Liver (tissue), 7 donors: ENCODE measurements at regions not wholly inside any gene's neighbourhood (a gene's known extent, or its start where the extent isn't known, plus 50 kb on each side); places are given as distances from the start of the nearest gene placed in this dataset.

Source experiments
- DNase-seq: peaks from one replicate; pipeline ENCODE4 v3.0.0-alpha.2; 2017; ENCODE audit warnings: low spot score
- H3K27ac ChIP-seq, 2 donors: one replicate each; pipeline ENCODE4 v1.7.0; 2013; ENCODE audit warnings: inconsistent platforms in 2 of 2, low read length in 2 of 2, control low read depth in 1 of 2, low read depth in 1 of 2, mild to moderate bottlenecking in 1 of 2
- H3K27me3 ChIP-seq, 4 donors: one replicate each; pipeline versions ENCODE4 v1.6.1 to v1.7.0; 2013; ENCODE audit warnings: low read length in 3 of 4, inconsistent platforms in 1 of 4, mild to moderate bottlenecking in 1 of 4, moderate library complexity in 1 of 4; ENCODE audit not compliant: control insufficient read depth in 4 of 4, insufficient read depth in 4 of 4
- H3K36me3 ChIP-seq, 4 donors: one replicate each; pipeline versions ENCODE4 v1.6.1 to v1.7.0; 2013; ENCODE audit warnings: low read length in 3 of 4, mild to moderate bottlenecking in 3 of 4, low read depth in 1 of 4, moderate library complexity in 1 of 4; ENCODE audit not compliant: control insufficient read depth in 4 of 4, insufficient read depth in 3 of 4
- H3K4me1 ChIP-seq, 4 donors: one replicate each; pipeline versions ENCODE4 v1.6.1 to v1.7.0; 2013; ENCODE audit warnings: low read length in 3 of 4, mild to moderate bottlenecking in 3 of 4, moderate library complexity in 1 of 4; ENCODE audit not compliant: control insufficient read depth in 4 of 4, insufficient read depth in 4 of 4
- H3K4me3 ChIP-seq, 3 donors: one replicate each; pipeline versions ENCODE4 v1.6.1 to v1.7.0; 2013; ENCODE audit warnings: low read length in 3 of 3, control low read depth in 1 of 3, low read depth in 1 of 3, mild to moderate bottlenecking in 1 of 3
- H3K9ac ChIP-seq, 2 donors: one replicate each; pipeline ENCODE4 v1.7.0; 2013; ENCODE audit warnings: low read length in 2 of 2, mild to moderate bottlenecking in 2 of 2, moderate library complexity in 2 of 2, control low read depth in 1 of 2, low read depth in 1 of 2
- H3K9me3 ChIP-seq, 4 donors: one replicate each; pipeline versions ENCODE4 v1.6.1 to v1.7.0; 2013; ENCODE audit warnings: low read length in 3 of 4; ENCODE audit not compliant: control insufficient read depth in 4 of 4
- EGR1 ChIP-seq, 2 donors: IDR thresholded peaks; 2 replicates each; pipeline ENCODE4 v1.6.1; 2016 to 2018; ENCODE audit warnings: antibody characterized with exemption in 2 of 2, low read depth in 2 of 2
- FOXA1 ChIP-seq: IDR thresholded peaks from 2 replicates; pipeline ENCODE4 v1.6.1; 2016; ENCODE audit warnings: antibody characterized with exemption
- FOXA2 ChIP-seq: IDR thresholded peaks from 2 replicates; pipeline ENCODE4 v1.6.1; 2016; ENCODE audit warnings: antibody characterized with exemption
- GABPA ChIP-seq, 2 donors: IDR thresholded peaks in 1 of 2; conservative IDR thresholded peaks in 1 of 2; 2 replicates each; pipeline ENCODE4 v1.6.1; 2016; ENCODE audit warnings: antibody characterized with exemption in 2 of 2, mild to moderate bottlenecking in 1 of 2, moderate library complexity in 1 of 2
- HNF4A ChIP-seq, 2 donors: conservative IDR thresholded peaks; 2 replicates each; pipeline ENCODE4 v1.6.1; 2016; ENCODE audit warnings: antibody characterized with exemption in 2 of 2, mild to moderate bottlenecking in 2 of 2
- HNF4G ChIP-seq: IDR thresholded peaks from 2 replicates; pipeline ENCODE4 v1.6.1; 2016; ENCODE audit warnings: antibody characterized with exemption
- NR2F2 ChIP-seq: IDR thresholded peaks from 2 replicates; pipeline ENCODE4 v1.6.1; 2016; ENCODE audit warnings: antibody characterized with exemption
- REST ChIP-seq: IDR thresholded peaks from 2 replicates; pipeline ENCODE4 v1.6.1; 2016; ENCODE audit warnings: antibody characterized with exemption, mild to moderate bottlenecking
- SP1 ChIP-seq: IDR thresholded peaks from 2 replicates; pipeline ENCODE4 v1.6.1; 2018; ENCODE audit warnings: antibody characterized with exemption, mild to moderate bottlenecking
- TAF1 ChIP-seq: conservative IDR thresholded peaks from 2 replicates; pipeline ENCODE4 v1.6.1; 2016; ENCODE audit warnings: antibody characterized with exemption, mild to moderate bottlenecking
- ZBTB33 ChIP-seq: IDR thresholded peaks from 2 replicates; pipeline ENCODE4 v1.6.1; 2016; ENCODE audit warnings: antibody characterized with exemption
- WGBS: extraction: QIAGEN DNeasy Blood & Tissue Kit; methylation state at CpG from one replicate; pipeline ENCODE4 v1.1.7; 2013; 5-methylcytosine and 5-hydroxymethylcytosine counted together
- TF ChIP-seq, protein P1 (sequence below): IDR thresholded peaks from 2 replicates; pipeline ENCODE4 v1.6.1; 2016; ENCODE audit warnings: antibody characterized with exemption
- donor health status: healthy.
- donor health status: healthy.
- donor health status: healthy.
- donor health status: healthy.

- H3K27me3 ChIP-seq: peaks cover 0 to 5% (median 0%) of the 10 kb centered on the region in 4 donors
- TF ChIP-seq, protein P1, sequence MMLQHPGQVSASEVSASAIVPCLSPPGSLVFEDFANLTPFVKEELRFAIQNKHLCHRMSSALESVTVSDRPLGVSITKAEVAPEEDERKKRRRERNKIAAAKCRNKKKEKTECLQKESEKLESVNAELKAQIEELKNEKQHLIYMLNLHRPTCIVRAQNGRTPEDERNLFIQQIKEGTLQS: no peak
- TF ChIP-seq GABPA (IDR thresholded peaks at IDR 0.05 in 1 of 2, conservative IDR thresholded peaks at IDR 0.05 in 1 of 2) (no peak), ZBTB33 (no peak), REST (no peak)
- H3K4me1 ChIP-seq: no peaks in the 10 kb centered on the region
- H3K9me3 ChIP-seq: peaks cover 0 to 5% (median 0%) of the 10 kb centered on the region in 4 donors
- no peak for DNase-seq
- H3K4me3 ChIP-seq: no peak overlapping the region
- WGBS: 30% methylated on average over 1 of the region's 1 CpG
- H3K36me3 ChIP-seq: no peaks in the 10 kb centered on the region
- H3K27ac ChIP-seq: no peak overlapping the region
- H3K9ac ChIP-seq: no peak overlapping the region
These were observed 1182.0 kb upstream of the PABPC4L start for GRCh38 chr4:135383356-135384288.

- H3K4me1 ChIP-seq: no peaks in the 10 kb centered on the region
- no peak overlapping the region for H3K27ac ChIP-seq
- DNase-seq: no peak
- WGBS: 75% methylated on average over 7 of the region's 7 CpGs
- H3K9me3 ChIP-seq: peaks cover 0 to 5% (median 0%) of the 10 kb centered on the region in 4 donors
- H3K9ac ChIP-seq: no peak overlapping the region
- H3K4me3 ChIP-seq: no peak overlapping the region
- TF ChIP-seq GABPA (IDR thresholded peaks at IDR 0.05 in 1 of 2, conservative IDR thresholded peaks at IDR 0.05 in 1 of 2): no peak
- peaks cover 0 to 5% (median 0%) of the 10 kb centered on the region in 4 donors for H3K27me3 ChIP-seq
- H3K36me3 ChIP-seq: no peaks in the 10 kb centered on the region
These were observed 1180.8 kb upstream of the PABPC4L start for GRCh38 chr4:135382280-135382959.

GRCh38 chr4:135372131-135372530 lies 1170.5 kb upstream of the PABPC4L start:
- no peaks in the 10 kb centered on the region for H3K9me3 ChIP-seq
- 87% methylated on average over 13 of the region's 13 CpGs for WGBS
- H3K27ac ChIP-seq: no peak overlapping the region
- no peak for TF ChIP-seq NR2F2
- no peak for TF ChIP-seq TAF1
- no peak for TF ChIP-seq SP1
- TF ChIP-seq EGR1 (IDR thresholded peaks at IDR 0.05; ENCODE audit: low read depth in 2 of 2): no peak
- no peak for TF ChIP-seq REST
- TF ChIP-seq HNF4G: no peak
- no peak for TF ChIP-seq HNF4A (conservative IDR thresholded peaks at IDR 0.05)
- TF ChIP-seq FOXA1: no peak
- TF ChIP-seq FOXA2: no peak
- TF ChIP-seq, protein P1: no peak

More at GRCh38 chr4:135372131-135372530, 1170.5 kb upstream of the PABPC4L start:
- H3K9ac ChIP-seq: no peak overlapping the region
- DNase-seq: no peak
- H3K4me1 ChIP-seq: no peaks in the 10 kb centered on the region
- no peak overlapping the region for H3K4me3 ChIP-seq
- H3K36me3 ChIP-seq: no peaks in the 10 kb centered on the region
- no peaks in the 10 kb centered on the region for H3K27me3 ChIP-seq
